Endothelial cell of umbilical vein (primary cell): ENCODE measurements at regions not wholly inside any gene's neighbourhood (a gene's known extent, or its start where the extent isn't known, plus 50 kb on each side); places are given as distances from the start of the nearest gene placed in this dataset.

Experiments
- BruUV-seq: library from RNA; stranded (reverse); fragments of 400-500 nt; replicated peaks from 2 replicates; lab custom pipeline; 2021; lab: Mats Ljungman, UMichigan
- CTCF ChIA-PET: fragments of 300-600, 350-600 bp; sonication (Branson Sonifier 250); formaldehyde crosslinking; loops from one replicate; lab custom pipeline; 2021; ENCODE audit warnings: antibody characterized with exemption, inconsistent platforms; lab: Charles Lee
- POLR2A ChIA-PET: fragments of 300-600, 350-600 bp; sonication (Branson Sonifier 250); formaldehyde crosslinking; loops from one replicate; lab custom pipeline; 2021; ENCODE audit warnings: antibody characterized with exemption, inconsistent platforms; lab: Charles Lee
- DNase-seq: peaks from one replicate; pipeline ENCODE4 v3.0.0-alpha.2; 2011; ENCODE audit warnings: low read depth, low spot score
- FAIRE-seq: peaks from 2 replicates; lab custom pipeline; 2011; peaks lifted over from hg19 to GRCh38; lab: Jason Lieb, UNC
- H2AFZ ChIP-seq: 2 replicates; pipeline ENCODE4 v1.6.0; 2012; ENCODE audit warnings: low read depth, low read length, control low read depth, inconsistent platforms
- H3K27ac ChIP-seq: 2 replicates; pipeline ENCODE4 v1.5.1; 2011; ENCODE audit warnings: low read depth, mild to moderate bottlenecking, control low read depth, low read length, moderate library complexity; ENCODE audit not compliant: insufficient read depth
- H3K27me3 ChIP-seq, 2 experiments: 2 replicates each; pipeline versions ENCODE4 v1.6.0 to v1.6.1; 2011; ENCODE audit warnings: low read length in 2 of 2, mixed read lengths in 1 of 2; ENCODE audit not compliant: control insufficient read depth in 2 of 2, insufficient read depth in 2 of 2
- H3K36me3 ChIP-seq, 2 experiments: 2 replicates in 1 of 2; 3 replicates in 1 of 2; pipeline ENCODE4 v1.5.1; 2011; ENCODE audit warnings: low read length in 2 of 2, mild to moderate bottlenecking in 1 of 2, moderate library complexity in 1 of 2; ENCODE audit not compliant: control insufficient read depth in 2 of 2, insufficient read depth in 2 of 2; ENCODE audit errors: extremely low read depth in 1 of 2
- H3K4me1 ChIP-seq: 3 replicates; pipeline ENCODE4 v1.5.1; 2011; ENCODE audit warnings: mild to moderate bottlenecking, low read length; ENCODE audit not compliant: control insufficient read depth, insufficient read depth; ENCODE audit errors: extremely low read depth
- H3K4me2 ChIP-seq: 2 replicates; pipeline ENCODE4 v1.6.1; 2011; ENCODE audit warnings: low read length, control low read depth, mixed read lengths; ENCODE audit not compliant: insufficient read depth
- H3K4me3 ChIP-seq, 3 experiments: fragments of 200-600 bp in 1 of 3; sonication (generic), shearing (Covaris generic) in 1 of 3; replicated peaks in 1 of 3; 2 replicates each; pipeline ENCODE4 v1.5.1; 2011 to 2016; ENCODE audit warnings: control low read depth in 3 of 3, low read length in 3 of 3, mild to moderate bottlenecking in 2 of 3, inconsistent platforms in 1 of 3, low read depth in 1 of 3, moderate library complexity in 1 of 3; ENCODE audit not compliant: insufficient read depth in 1 of 3
- H3K79me2 ChIP-seq: 2 replicates; pipeline ENCODE4 v1.6.0; 2012; ENCODE audit warnings: low read length, inconsistent platforms; ENCODE audit not compliant: control insufficient read depth, insufficient read depth
- H3K9ac ChIP-seq: replicated peaks from 2 replicates; pipeline ENCODE3; 2011; ENCODE audit warnings: low read length, control low read depth; ENCODE audit not compliant: insufficient read depth; ENCODE audit errors: extremely low read depth
- H3K9me1 ChIP-seq: replicated peaks from 3 replicates; pipeline ENCODE4 v1.6.0; 2011; ENCODE audit warnings: mild to moderate bottlenecking, low read length; ENCODE audit not compliant: control insufficient read depth, insufficient read depth; ENCODE audit errors: extremely low read depth
- H3K9me3 ChIP-seq: replicated peaks from 2 replicates; pipeline ENCODE4 v1.5.1; 2012; ENCODE audit warnings: low read length, inconsistent platforms; ENCODE audit not compliant: control insufficient read depth, insufficient read depth
- H4K20me1 ChIP-seq: replicated peaks from 2 replicates; pipeline ENCODE3; 2011; ENCODE audit warnings: mild to moderate bottlenecking, low read length; ENCODE audit not compliant: control insufficient read depth, insufficient read depth; ENCODE audit errors: extremely low read depth
- EZH2 ChIP-seq: IDR thresholded peaks from 2 replicates; pipeline ENCODE4 v1.6.1; 2012; ENCODE audit warnings: borderline replicate concordance, low read depth, mild to moderate bottlenecking, moderate library complexity, low read length, inconsistent platforms; ENCODE audit not compliant: severe bottlenecking
- FOS ChIP-seq: IDR thresholded peaks from 2 replicates; pipeline ENCODE4 v1.6.1; 2011; ENCODE audit warnings: mild to moderate bottlenecking, low read length, moderate library complexity, borderline replicate concordance; ENCODE audit not compliant: insufficient read depth
- GATA2 ChIP-seq: IDR thresholded peaks from 2 replicates; pipeline ENCODE4 v1.7.0; 2011; ENCODE audit warnings: low read depth, mild to moderate bottlenecking, moderate library complexity, mixed read lengths, low read length; ENCODE audit not compliant: insufficient read length, insufficient read depth
- JUN ChIP-seq: IDR thresholded peaks from 2 replicates; pipeline ENCODE4 v1.6.1; 2011; ENCODE audit warnings: borderline replicate concordance, low read depth; ENCODE audit not compliant: insufficient read length, insufficient read depth
- MAX ChIP-seq: IDR thresholded peaks from 2 replicates; pipeline ENCODE4 v1.6.1; 2011; ENCODE audit not compliant: insufficient read depth, insufficient read length
- POLR2A ChIP-seq: IDR thresholded peaks from 2 replicates; pipeline ENCODE4 v1.6.1; 2012; ENCODE audit warnings: low read depth, mild to moderate bottlenecking, control low read depth, low read length
- POLR2AphosphoS5 ChIP-seq: IDR thresholded peaks from 2 replicates; pipeline ENCODE4 v1.6.1; 2012; ENCODE audit warnings: low read depth, mild to moderate bottlenecking, control low read depth, low read length, moderate library complexity; ENCODE audit not compliant: insufficient read depth
- dilution Hi-C: fragments of 300-500 bp; cut with MboI; formaldehyde crosslinking; loops from one replicate; pipeline ENCODE4 v1.15.0; 2019; ENCODE audit warnings: low sequenced_read_pairs; ENCODE audit not compliant: extremely low pct_ligation_motif_present
- intact Hi-C: fragments of 100-400 bp; cut with micrococcal nuclease; formaldehyde crosslinking; loops from one replicate; pipeline ENCODE4 v1.10.0; 2022
- TF ChIP-seq, protein P1 (sequence below), 2 donors: IDR thresholded peaks; 1 replicate in 1 of 2; 2 replicates in 1 of 2; pipeline ENCODE4 v1.5.1; 2011; ENCODE audit warnings: low read length in 2 of 2, mild to moderate bottlenecking in 2 of 2, moderate library complexity in 2 of 2, control low read depth in 1 of 2, inconsistent platforms in 1 of 2, low read depth in 1 of 2; ENCODE audit not compliant: insufficient read depth in 1 of 2; ENCODE audit errors: extremely low read depth in 1 of 2

GRCh38 chr15:95624616-95625361 is 705.7 kb upstream of the NR2F2 start:
- no peak for FAIRE-seq
- no peak overlapping the region for H3K9ac ChIP-seq
- H3K27me3 ChIP-seq = no peaks in the 10 kb centered on the region
- H3K36me3 ChIP-seq = no peaks in the 10 kb centered on the region
- no peak overlapping the region for H3K4me2 ChIP-seq
- CTCF ChIA-PET = interaction anchor here (0.8 to 1.4 kb wide), 9 partner anchors 8 to 365 kb away, joined by 3 to 7 read pairs (median 3); no protein-coding TSS in a partner anchor
- DNase-seq = no peak
- H3K79me2 ChIP-seq = no peaks in the 10 kb centered on the region
- TF ChIP-seq FOS = no peak
- TF ChIP-seq GATA2 = no peak
- TF ChIP-seq EZH2 = no peak
- TF ChIP-seq MAX = no peak
- no peak for TF ChIP-seq JUN
- TF ChIP-seq, protein P1, sequence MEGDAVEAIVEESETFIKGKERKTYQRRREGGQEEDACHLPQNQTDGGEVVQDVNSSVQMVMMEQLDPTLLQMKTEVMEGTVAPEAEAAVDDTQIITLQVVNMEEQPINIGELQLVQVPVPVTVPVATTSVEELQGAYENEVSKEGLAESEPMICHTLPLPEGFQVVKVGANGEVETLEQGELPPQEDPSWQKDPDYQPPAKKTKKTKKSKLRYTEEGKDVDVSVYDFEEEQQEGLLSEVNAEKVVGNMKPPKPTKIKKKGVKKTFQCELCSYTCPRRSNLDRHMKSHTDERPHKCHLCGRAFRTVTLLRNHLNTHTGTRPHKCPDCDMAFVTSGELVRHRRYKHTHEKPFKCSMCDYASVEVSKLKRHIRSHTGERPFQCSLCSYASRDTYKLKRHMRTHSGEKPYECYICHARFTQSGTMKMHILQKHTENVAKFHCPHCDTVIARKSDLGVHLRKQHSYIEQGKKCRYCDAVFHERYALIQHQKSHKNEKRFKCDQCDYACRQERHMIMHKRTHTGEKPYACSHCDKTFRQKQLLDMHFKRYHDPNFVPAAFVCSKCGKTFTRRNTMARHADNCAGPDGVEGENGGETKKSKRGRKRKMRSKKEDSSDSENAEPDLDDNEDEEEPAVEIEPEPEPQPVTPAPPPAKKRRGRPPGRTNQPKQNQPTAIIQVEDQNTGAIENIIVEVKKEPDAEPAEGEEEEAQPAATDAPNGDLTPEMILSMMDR (IDR thresholded peaks at IDR 0.05; ENCODE audit: extremely low read depth in 1 of 2, insufficient read depth in 1 of 2, low read depth in 1 of 2, low read length in 2 of 2) = no peak
- no peak for TF ChIP-seq POLR2AphosphoS5
- no peak for TF ChIP-seq POLR2A
- H3K4me3 ChIP-seq = no peak overlapping the region
- intact Hi-C loops (no loop called here), dilution Hi-C loops (no loop called here)
- no peaks in the 10 kb centered on the region for H3K9me3 ChIP-seq
- BruUV-seq = no TSS peak
- no peak overlapping the region for H3K27ac ChIP-seq
- H3K9me1 ChIP-seq = no peaks in the 10 kb centered on the region
- no peak overlapping the region for H2AFZ ChIP-seq
- no peaks in the 10 kb centered on the region for H3K4me1 ChIP-seq
- H4K20me1 ChIP-seq = no peaks in the 10 kb centered on the region
- POLR2A ChIA-PET = no interaction called here
